DND-41 (cell line): ENCODE measurements at regions not wholly inside any gene's neighbourhood (a gene's known extent, or its start where the extent isn't known, plus 50 kb on each side); places are given as distances from the start of the nearest gene placed in this dataset.

Source experiments
- EZH2 ChIP-seq: IDR thresholded peaks from 3 replicates; pipeline ENCODE4 v1.6.1; 2012; ENCODE audit warnings: borderline replicate concordance, low read depth, mild to moderate bottlenecking, moderate library complexity, low read length, inconsistent platforms; ENCODE audit not compliant: severe bottlenecking
- TF ChIP-seq, protein P1 (sequence below): IDR thresholded peaks from 2 replicates; pipeline ENCODE4 v1.5.1; 2012; ENCODE audit warnings: borderline replicate concordance, low read length, moderate library complexity, mild to moderate bottlenecking; ENCODE audit not compliant: poor library complexity, severe bottlenecking; ENCODE audit errors: extremely low read depth

DNA sequence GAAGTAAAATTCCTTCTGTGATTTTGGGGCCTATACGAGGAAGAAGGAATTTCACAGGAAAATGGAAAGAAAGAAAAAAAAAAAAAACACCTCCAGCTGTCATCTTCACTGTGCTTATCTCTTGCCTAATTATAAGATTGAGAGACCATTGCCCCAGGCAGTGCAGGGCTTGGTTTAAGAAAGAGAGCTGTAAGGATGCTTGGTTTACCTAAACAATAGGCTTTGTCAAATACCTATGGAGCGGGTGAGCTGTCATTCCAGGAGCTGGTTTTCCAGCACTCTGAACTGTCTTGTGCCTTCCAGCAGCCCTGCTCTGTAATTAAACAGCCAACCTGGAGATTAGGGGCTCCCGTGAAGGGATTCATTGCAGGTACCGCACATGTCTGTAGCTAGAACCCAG lies 137.8 kb downstream of the EDN3 start:
- TF ChIP-seq, protein P1, sequence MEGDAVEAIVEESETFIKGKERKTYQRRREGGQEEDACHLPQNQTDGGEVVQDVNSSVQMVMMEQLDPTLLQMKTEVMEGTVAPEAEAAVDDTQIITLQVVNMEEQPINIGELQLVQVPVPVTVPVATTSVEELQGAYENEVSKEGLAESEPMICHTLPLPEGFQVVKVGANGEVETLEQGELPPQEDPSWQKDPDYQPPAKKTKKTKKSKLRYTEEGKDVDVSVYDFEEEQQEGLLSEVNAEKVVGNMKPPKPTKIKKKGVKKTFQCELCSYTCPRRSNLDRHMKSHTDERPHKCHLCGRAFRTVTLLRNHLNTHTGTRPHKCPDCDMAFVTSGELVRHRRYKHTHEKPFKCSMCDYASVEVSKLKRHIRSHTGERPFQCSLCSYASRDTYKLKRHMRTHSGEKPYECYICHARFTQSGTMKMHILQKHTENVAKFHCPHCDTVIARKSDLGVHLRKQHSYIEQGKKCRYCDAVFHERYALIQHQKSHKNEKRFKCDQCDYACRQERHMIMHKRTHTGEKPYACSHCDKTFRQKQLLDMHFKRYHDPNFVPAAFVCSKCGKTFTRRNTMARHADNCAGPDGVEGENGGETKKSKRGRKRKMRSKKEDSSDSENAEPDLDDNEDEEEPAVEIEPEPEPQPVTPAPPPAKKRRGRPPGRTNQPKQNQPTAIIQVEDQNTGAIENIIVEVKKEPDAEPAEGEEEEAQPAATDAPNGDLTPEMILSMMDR: no peak
- no peak for TF ChIP-seq EZH2
